ENCODE measurements at regions not wholly inside any gene's neighbourhood (a gene's known extent, or its start where the extent isn't known, plus 50 kb on each side); places are given as distances from the start of the nearest gene placed in this dataset.

- TF ChIP-seq CTCF (IDR thresholded peaks at IDR 0.05) (peak; percentile 68), POLR2AphosphoS5 (IDR thresholded peaks at IDR 0.05; ENCODE audit: low read depth, low read length) (no peak), SIN3A (IDR thresholded peaks at IDR 0.05; ENCODE audit: borderline replicate concordance, insufficient read depth, low read depth, low read length) (no peak), TCF7L2 (IDR thresholded peaks at IDR 0.05; ENCODE audit: low read depth, low read length) (no peak)
- TF ChIP-seq, protein P1, sequence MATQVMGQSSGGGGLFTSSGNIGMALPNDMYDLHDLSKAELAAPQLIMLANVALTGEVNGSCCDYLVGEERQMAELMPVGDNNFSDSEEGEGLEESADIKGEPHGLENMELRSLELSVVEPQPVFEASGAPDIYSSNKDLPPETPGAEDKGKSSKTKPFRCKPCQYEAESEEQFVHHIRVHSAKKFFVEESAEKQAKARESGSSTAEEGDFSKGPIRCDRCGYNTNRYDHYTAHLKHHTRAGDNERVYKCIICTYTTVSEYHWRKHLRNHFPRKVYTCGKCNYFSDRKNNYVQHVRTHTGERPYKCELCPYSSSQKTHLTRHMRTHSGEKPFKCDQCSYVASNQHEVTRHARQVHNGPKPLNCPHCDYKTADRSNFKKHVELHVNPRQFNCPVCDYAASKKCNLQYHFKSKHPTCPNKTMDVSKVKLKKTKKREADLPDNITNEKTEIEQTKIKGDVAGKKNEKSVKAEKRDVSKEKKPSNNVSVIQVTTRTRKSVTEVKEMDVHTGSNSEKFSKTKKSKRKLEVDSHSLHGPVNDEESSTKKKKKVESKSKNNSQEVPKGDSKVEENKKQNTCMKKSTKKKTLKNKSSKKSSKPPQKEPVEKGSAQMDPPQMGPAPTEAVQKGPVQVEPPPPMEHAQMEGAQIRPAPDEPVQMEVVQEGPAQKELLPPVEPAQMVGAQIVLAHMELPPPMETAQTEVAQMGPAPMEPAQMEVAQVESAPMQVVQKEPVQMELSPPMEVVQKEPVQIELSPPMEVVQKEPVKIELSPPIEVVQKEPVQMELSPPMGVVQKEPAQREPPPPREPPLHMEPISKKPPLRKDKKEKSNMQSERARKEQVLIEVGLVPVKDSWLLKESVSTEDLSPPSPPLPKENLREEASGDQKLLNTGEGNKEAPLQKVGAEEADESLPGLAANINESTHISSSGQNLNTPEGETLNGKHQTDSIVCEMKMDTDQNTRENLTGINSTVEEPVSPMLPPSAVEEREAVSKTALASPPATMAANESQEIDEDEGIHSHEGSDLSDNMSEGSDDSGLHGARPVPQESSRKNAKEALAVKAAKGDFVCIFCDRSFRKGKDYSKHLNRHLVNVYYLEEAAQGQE (IDR thresholded peaks at IDR 0.05; ENCODE audit: insufficient read depth in 1 of 2, low read depth in 2 of 2, low read length in 1 of 2), result no peak
Observed at GRCh38 chr11:27211370-27212127, 151.5 kb downstream of the CCDC34 start.
